ENCODE measurements at regions not wholly inside any gene's neighbourhood (a gene's known extent, or its start where the extent isn't known, plus 50 kb on each side); places are given as distances from the start of the nearest gene placed in this dataset.

DNA sequence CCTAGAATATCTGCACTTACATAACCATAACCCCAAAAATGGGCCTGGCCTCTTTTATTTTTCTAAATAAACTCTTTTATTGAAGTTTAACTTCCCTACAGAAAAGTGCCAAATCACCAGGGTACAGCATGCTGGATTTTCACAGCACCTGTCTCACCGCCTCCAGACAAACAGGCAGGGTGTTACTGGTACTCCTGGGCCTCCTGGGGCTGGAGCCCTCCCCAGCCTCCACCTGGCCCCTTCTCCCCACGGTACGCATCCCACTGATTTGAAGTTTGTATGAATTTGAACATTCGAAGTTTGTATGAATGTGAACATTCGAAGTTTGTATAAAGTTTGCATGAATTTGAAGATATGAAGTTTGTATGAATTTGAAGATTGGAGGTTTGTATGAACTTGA is 232.1 kb downstream of the NDUFA10 start:
- H3K4me3 Mint-ChIP-seq: no peak overlapping the region
- no peak overlapping the region for H3K27ac Mint-ChIP-seq
- ATAC-seq (replicated peaks in 1 of 4): no peak
- Histone ChIP-seq H3K9me3 (no peaks in the 10 kb centered on the region), H3K36me3 (ENCODE audit: control insufficient read depth in 2 of 2, extremely low read depth in 1 of 2, insufficient read depth in 1 of 2, low read length in 1 of 2) (no peaks in the 10 kb centered on the region), H3K4me1 (ENCODE audit: control insufficient read depth in 1 of 2, extremely low read depth in 1 of 2, insufficient read depth in 2 of 2, low read length in 2 of 2) (no peaks in the 10 kb centered on the region), H3K27ac (ENCODE audit: low read length) (no peak overlapping the region), H3K27me3 (replicated peaks in 1 of 2; ENCODE audit: control insufficient read depth in 2 of 2, extremely low read depth in 1 of 2, insufficient read depth in 2 of 2, low read length in 1 of 2) (peaks cover 0 to 20% of the 10 kb centered on the region in 2 experiments), H3K4me3 (ENCODE audit: control insufficient read depth in 1 of 2, extremely low read depth in 1 of 2, low read length in 1 of 2) (no peak overlapping the region)
- CTCF ChIA-PET: no interaction called here
- DNase-seq: no peak
- H3K36me3 Mint-ChIP-seq: no peaks in the 10 kb centered on the region
- no peaks in the 10 kb centered on the region for H3K27me3 Mint-ChIP-seq
- POLR2A ChIA-PET: no interaction called here
- no peaks in the 10 kb centered on the region for H3K4me1 Mint-ChIP-seq
- H3K9me3 Mint-ChIP-seq: no peaks in the 10 kb centered on the region
- WGBS (ENCODE audit: insufficient coverage): 82% methylated on average over 3 of the region's 5 CpGs

- Mint-ChIP-seq H3K27me3 (no peaks in the 10 kb centered on the region), H3K9me3 (no peaks in the 10 kb centered on the region), H3K36me3 (no peaks in the 10 kb centered on the region), H3K4me1 (no peaks in the 10 kb centered on the region), H3K27ac (no peak overlapping the region), H3K4me3 (no peak overlapping the region)
- CTCF ChIA-PET: no interaction called here
- 83% methylated on average over 12 of the region's 18 CpGs for WGBS (ENCODE audit: insufficient coverage)
- H3K36me3 ChIP-seq (ENCODE audit: control insufficient read depth in 2 of 2, extremely low read depth in 1 of 2, insufficient read depth in 1 of 2, low read length in 1 of 2): no peaks in the 10 kb centered on the region
- H3K9me3 ChIP-seq: no peaks in the 10 kb centered on the region
- no peaks in the 10 kb centered on the region for H3K4me1 ChIP-seq (ENCODE audit: control insufficient read depth in 1 of 2, extremely low read depth in 1 of 2, insufficient read depth in 2 of 2, low read length in 2 of 2)
- POLR2A ChIA-PET: no interaction called here
- DNase-seq (no peak), ATAC-seq (replicated peaks in 1 of 4) (no peak)
- peaks cover 0 to 20% of the 10 kb centered on the region in 2 experiments for H3K27me3 ChIP-seq (replicated peaks in 1 of 2; ENCODE audit: control insufficient read depth in 2 of 2, extremely low read depth in 1 of 2, insufficient read depth in 2 of 2, low read length in 1 of 2)
- H3K4me3 ChIP-seq (ENCODE audit: control insufficient read depth in 1 of 2, extremely low read depth in 1 of 2, low read length in 1 of 2): no peak overlapping the region
- no peak overlapping the region for H3K27ac ChIP-seq (ENCODE audit: low read length)
Observed at GRCh38 chr2:239792405-239793084, 232.6 kb downstream of the NDUFA10 start.

DNA sequence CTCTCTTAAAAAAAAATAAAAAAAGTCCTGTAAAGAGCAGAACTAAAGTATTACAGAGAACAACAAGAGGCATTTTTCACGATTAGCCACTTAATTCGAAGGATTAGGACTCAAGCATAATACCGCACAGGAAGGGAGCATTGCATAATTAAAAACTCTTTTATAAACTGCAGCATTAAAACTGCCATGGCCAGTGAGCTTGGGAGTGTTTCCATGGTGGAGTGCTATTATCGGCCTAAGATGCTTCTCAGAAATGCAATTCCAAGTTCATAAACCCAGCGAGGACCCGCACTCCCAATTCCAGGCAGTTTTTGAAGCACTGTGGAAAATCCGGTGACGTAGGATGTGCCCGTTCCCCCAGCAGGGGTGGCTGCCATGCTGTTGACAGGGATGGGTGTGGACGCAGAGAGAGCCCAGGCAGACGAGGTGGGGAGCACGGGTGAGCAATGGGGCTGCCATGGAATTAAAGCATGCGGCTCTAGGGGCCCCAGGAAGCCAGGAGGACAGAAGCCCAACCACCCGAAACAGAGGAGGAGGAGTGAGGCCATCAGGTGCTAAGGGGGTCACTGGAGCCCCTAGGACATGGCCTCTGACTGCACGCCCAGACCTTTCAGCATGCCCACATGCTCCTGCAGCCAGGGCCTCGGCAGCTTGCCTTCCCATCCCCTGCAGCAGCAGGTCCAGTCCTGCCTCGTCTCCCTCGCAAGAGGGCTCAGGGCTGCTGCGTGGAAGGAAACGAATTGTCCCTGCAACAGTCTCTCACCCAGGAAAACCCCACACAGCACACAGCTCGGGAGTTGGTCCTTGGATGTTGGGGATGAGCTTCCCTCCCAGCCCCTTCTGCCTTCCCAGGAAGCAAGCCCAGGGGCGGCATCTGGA is 233.4 kb downstream of the NDUFA10 start:
- Histone ChIP-seq H3K27ac (ENCODE audit: low read length) (no peak overlapping the region), H3K4me1 (ENCODE audit: control insufficient read depth in 1 of 2, extremely low read depth in 1 of 2, insufficient read depth in 2 of 2, low read length in 2 of 2) (no peaks in the 10 kb centered on the region), H3K4me3 (ENCODE audit: control insufficient read depth in 1 of 2, extremely low read depth in 1 of 2, low read length in 1 of 2) (no peak overlapping the region), H3K9me3 (no peaks in the 10 kb centered on the region), H3K27me3 (replicated peaks in 1 of 2; ENCODE audit: control insufficient read depth in 2 of 2, extremely low read depth in 1 of 2, insufficient read depth in 2 of 2, low read length in 1 of 2) (peaks cover 0 to 20% of the 10 kb centered on the region in 2 experiments), H3K36me3 (ENCODE audit: control insufficient read depth in 2 of 2, extremely low read depth in 1 of 2, insufficient read depth in 1 of 2, low read length in 1 of 2) (no peaks in the 10 kb centered on the region)
- H3K27me3 Mint-ChIP-seq: no peaks in the 10 kb centered on the region
- no peak overlapping the region for H3K27ac Mint-ChIP-seq
- no peaks in the 10 kb centered on the region for H3K36me3 Mint-ChIP-seq
- ChIA-PET CTCF (no interaction called here), POLR2A (no interaction called here)
- H3K4me1 Mint-ChIP-seq: no peaks in the 10 kb centered on the region
- DNase-seq (no peak), ATAC-seq (replicated peaks in 1 of 4) (no peak)
- WGBS (ENCODE audit: insufficient coverage): 83% methylated on average over 12 of the region's 22 CpGs
- H3K9me3 Mint-ChIP-seq: no peaks in the 10 kb centered on the region
- no peak overlapping the region for H3K4me3 Mint-ChIP-seq

DNA sequence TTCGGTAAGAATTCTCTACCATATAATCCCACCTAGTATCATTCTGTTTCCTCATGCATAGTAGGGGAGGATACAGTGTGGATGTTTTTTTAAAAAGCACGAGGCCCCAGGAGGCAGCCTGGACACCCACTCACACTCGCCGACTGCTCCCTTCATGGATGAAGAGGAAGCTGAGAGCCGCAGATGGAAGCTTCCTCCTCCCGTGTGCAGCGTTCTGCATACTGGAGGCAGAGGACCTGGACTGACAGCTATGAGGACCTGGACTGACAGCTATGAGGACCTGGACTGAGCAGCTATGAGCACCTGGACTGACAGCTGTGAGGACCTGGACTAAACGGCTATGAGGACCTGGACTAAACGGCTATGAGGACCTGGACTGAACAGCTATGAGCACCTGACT is 234.4 kb downstream of the NDUFA10 start:
- Histone ChIP-seq H3K9me3 (no peaks in the 10 kb centered on the region), H3K27me3 (replicated peaks in 1 of 2; ENCODE audit: control insufficient read depth in 2 of 2, extremely low read depth in 1 of 2, insufficient read depth in 2 of 2, low read length in 1 of 2) (peaks cover 0 to 20% of the 10 kb centered on the region in 2 experiments), H3K4me1 (ENCODE audit: control insufficient read depth in 1 of 2, extremely low read depth in 1 of 2, insufficient read depth in 2 of 2, low read length in 2 of 2) (no peaks in the 10 kb centered on the region), H3K27ac (ENCODE audit: low read length) (no peak overlapping the region), H3K4me3 (ENCODE audit: control insufficient read depth in 1 of 2, extremely low read depth in 1 of 2, low read length in 1 of 2) (no peak overlapping the region), H3K36me3 (ENCODE audit: control insufficient read depth in 2 of 2, extremely low read depth in 1 of 2, insufficient read depth in 1 of 2, low read length in 1 of 2) (no peaks in the 10 kb centered on the region)
- POLR2A ChIA-PET: no interaction called here
- H3K4me1 Mint-ChIP-seq: no peaks in the 10 kb centered on the region
- H3K36me3 Mint-ChIP-seq: no peaks in the 10 kb centered on the region
- DNase-seq (no peak), ATAC-seq (replicated peaks in 1 of 4) (no peak)
- CTCF ChIA-PET: no interaction called here
- H3K27ac Mint-ChIP-seq: no peak overlapping the region
- peaks cover 4 to 8% (median 4%) of the 10 kb centered on the region in 3 donors for H3K9me3 Mint-ChIP-seq
- H3K27me3 Mint-ChIP-seq: no peaks in the 10 kb centered on the region
- 52% methylated on average over 6 of the region's 9 CpGs for WGBS (ENCODE audit: insufficient coverage)
- no peak overlapping the region for H3K4me3 Mint-ChIP-seq

DNA sequence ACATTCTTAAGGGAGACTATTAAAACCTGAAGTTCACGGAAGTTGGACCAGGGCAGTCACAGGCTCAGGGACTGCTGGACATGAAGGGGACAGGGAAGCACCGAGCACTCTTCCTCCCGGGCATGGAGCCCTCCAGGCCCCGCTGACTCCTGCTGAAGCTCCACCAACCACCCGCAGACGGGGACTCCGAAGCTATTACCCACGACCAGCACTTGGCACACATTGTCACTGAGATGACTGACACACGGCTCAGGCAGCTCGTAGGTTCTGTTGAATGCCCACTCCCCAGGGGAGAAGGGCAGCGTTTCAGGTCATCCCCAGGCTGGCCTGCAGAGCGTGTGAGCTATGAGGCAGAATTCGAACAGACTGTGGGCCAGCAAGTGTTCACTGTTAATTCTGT is 234.8 kb downstream of the NDUFA10 start:
- Mint-ChIP-seq H3K4me1 (no peaks in the 10 kb centered on the region), H3K4me3 (no peak overlapping the region), H3K27ac (no peak overlapping the region), H3K9me3 (peaks cover 5 to 11% (median 5%) of the 10 kb centered on the region in 3 donors), H3K36me3 (no peaks in the 10 kb centered on the region), H3K27me3 (no peaks in the 10 kb centered on the region)
- no peaks in the 10 kb centered on the region for H3K36me3 ChIP-seq (ENCODE audit: control insufficient read depth in 2 of 2, extremely low read depth in 1 of 2, insufficient read depth in 1 of 2, low read length in 1 of 2)
- no peaks in the 10 kb centered on the region for H3K9me3 ChIP-seq
- peaks cover 0 to 20% of the 10 kb centered on the region in 2 experiments for H3K27me3 ChIP-seq (replicated peaks in 1 of 2; ENCODE audit: control insufficient read depth in 2 of 2, extremely low read depth in 1 of 2, insufficient read depth in 2 of 2, low read length in 1 of 2)
- 75% methylated on average over 11 of the region's 13 CpGs for WGBS (ENCODE audit: insufficient coverage)
- H3K4me1 ChIP-seq (ENCODE audit: control insufficient read depth in 1 of 2, extremely low read depth in 1 of 2, insufficient read depth in 2 of 2, low read length in 2 of 2): no peaks in the 10 kb centered on the region
- CTCF ChIA-PET: no interaction called here
- no peak for ATAC-seq (replicated peaks in 1 of 4)
- POLR2A ChIA-PET: no interaction called here
- H3K4me3 ChIP-seq (ENCODE audit: control insufficient read depth in 1 of 2, extremely low read depth in 1 of 2, low read length in 1 of 2): no peak overlapping the region
- DNase-seq: no peak
- H3K27ac ChIP-seq (ENCODE audit: low read length): no peak overlapping the region

- peaks cover 0 to 20% of the 10 kb centered on the region in 2 experiments for H3K27me3 ChIP-seq (replicated peaks in 1 of 2; ENCODE audit: control insufficient read depth in 2 of 2, extremely low read depth in 1 of 2, insufficient read depth in 2 of 2, low read length in 1 of 2)
- H3K4me3 ChIP-seq (ENCODE audit: control insufficient read depth in 1 of 2, extremely low read depth in 1 of 2, low read length in 1 of 2): no peak overlapping the region
- no peak for ATAC-seq (replicated peaks in 1 of 4)
- peaks cover 5 to 16% (median 5%) of the 10 kb centered on the region in 3 donors for H3K9me3 Mint-ChIP-seq
- H3K4me3 Mint-ChIP-seq: no peak overlapping the region
- ChIA-PET CTCF (no interaction called here), POLR2A (no interaction called here)
- no peaks in the 10 kb centered on the region for H3K9me3 ChIP-seq
- H3K27ac Mint-ChIP-seq: no peak overlapping the region
- no peaks in the 10 kb centered on the region for H3K4me1 ChIP-seq (ENCODE audit: control insufficient read depth in 1 of 2, extremely low read depth in 1 of 2, insufficient read depth in 2 of 2, low read length in 2 of 2)
- peaks cover 0 to 4% of the 10 kb centered on the region in 2 donors for H3K27me3 Mint-ChIP-seq
- no peaks in the 10 kb centered on the region for H3K36me3 Mint-ChIP-seq
- no peak for DNase-seq
- H3K27ac ChIP-seq (ENCODE audit: low read length): no peak overlapping the region
- no peaks in the 10 kb centered on the region for H3K36me3 ChIP-seq (ENCODE audit: control insufficient read depth in 2 of 2, extremely low read depth in 1 of 2, insufficient read depth in 1 of 2, low read length in 1 of 2)
- no peaks in the 10 kb centered on the region for H3K4me1 Mint-ChIP-seq
- WGBS (ENCODE audit: insufficient coverage): 93% methylated on average over 3 of the region's 8 CpGs
Observed at GRCh38 chr2:239789711-239790110, 235.4 kb downstream of the NDUFA10 start.
